HG03342 (cell line): ENCODE measurements at regions not wholly inside any gene's neighbourhood (a gene's known extent, or its start where the extent isn't known, plus 50 kb on each side); places are given as distances from the start of the nearest gene placed in this dataset.

ENCODE experiments used
- ATAC-seq: cut with Tn5 transposase; IDR thresholded peaks from one replicate; pipeline ENCODE4 v1.9.1; 2021; ENCODE audit warnings: mild to moderate bottlenecking, moderate library complexity; ENCODE audit not compliant: unreplicated experiment

DNA sequence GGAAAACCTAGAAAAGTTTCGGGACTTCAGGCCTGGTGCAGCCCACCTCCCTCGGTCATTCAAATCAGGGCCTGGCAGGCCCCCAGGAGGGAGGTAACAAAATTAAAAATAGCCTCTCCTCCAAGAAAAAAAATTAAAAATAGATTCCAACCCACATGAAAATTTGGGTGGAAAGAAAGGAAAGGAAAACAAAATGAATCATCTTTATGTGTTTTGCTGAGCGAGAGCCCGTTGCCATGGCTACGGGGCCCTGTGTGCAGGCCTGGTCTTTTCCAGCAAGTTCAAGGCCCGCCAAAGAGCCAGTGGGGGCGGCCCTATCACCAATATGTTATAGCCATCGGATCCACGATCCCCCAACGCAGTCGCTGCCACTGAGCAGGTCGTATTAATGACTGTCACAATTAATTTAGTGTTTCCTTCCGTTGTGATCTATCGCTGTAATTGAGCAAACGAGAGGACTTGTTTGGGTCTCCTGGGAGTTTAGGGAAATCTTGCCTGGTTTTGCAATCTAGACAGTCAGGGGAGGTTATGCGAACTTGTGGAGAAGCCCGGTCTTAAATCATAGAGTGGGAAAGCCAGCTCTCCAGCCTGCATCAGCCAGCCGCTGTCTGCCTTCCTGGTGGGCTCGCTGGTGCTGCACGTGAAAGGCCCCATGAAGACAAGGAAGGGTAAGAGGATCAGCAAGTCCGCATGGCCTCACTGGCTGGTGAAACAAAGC is 452.4 kb downstream of the BCOR start:
- no peak for ATAC-seq

DNA sequence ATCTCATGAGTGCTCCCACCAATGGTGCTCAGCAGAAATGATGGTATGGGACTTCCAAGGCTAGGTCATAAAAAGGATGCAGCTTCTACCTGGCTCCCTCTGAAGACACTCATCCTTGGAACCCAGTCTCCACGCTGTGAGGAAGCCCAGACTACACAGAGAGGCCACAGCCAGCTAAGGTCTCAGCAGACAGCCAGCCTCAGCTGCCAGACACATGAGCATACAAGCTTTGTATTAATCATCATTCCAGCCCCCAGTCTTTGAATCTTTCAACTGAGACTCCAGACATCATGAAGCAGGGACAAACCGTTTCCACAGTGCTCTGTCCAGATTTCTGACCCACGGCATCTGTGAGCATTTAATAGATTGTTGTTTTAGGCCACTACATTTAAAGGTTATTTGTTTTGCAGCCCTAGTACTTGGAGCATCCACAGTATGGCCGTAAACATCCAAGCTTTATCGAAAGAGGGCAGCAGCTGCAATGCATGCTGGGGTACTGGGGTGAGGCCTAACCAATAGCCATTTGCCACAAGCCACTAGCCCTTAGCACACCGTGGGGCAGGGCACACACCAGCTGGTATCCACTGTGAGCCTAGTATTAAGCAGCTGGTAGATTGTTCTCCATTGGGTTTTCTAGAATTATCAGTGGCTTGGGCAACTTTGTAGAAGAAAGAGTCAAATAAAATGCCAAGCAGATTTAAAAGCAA is 449.1 kb downstream of the BCOR start:
- ATAC-seq: no peak

DNA sequence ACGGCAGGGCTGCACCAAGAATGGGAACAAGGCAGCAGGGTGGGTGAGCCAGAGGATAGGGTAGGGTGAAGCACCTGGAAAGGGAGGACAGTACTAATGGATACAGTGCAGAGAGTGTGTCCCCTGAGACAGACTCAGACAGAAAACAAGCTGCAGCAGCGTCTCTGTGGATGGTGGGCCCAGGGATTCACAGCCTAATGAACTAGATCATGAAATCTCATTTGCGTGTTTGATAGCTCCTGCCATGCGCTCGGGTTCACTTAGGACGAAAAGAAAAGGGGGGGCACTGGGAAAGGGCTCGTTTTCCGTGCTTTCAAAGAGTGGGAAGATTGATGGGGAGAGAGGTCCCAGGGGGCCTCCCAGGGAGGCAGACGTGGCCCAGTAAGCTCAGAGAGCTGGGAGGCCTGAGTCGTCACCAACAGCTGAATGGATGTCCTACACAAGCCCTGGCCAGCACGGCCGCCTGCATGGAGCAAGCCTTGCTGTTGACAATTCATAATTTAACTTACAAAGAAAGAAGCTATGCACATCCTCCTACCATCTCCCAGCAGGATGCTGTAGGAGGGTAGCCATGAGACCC is 446.9 kb downstream of the BCOR start:
- ATAC-seq: no peak

DNA sequence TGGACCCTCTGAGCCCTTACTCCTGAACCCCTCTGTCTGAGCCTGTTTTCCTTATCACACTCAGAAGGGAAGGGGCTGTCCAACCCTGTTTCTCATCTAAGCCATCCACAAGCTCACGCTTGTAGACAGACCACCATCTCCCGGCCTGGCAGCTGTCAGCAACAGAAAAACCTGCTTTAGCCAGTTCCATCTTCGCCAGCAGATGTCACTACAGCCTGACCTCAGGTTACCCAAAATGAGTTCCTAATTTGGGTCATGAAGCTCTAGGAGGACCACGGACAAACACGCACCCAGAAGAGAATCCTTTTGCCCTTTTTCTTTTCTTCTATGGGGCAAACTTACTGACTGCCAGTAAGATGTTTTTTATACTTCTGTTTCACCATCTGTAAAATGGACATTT is 445.4 kb downstream of the BCOR start:
- ATAC-seq: no peak

DNA sequence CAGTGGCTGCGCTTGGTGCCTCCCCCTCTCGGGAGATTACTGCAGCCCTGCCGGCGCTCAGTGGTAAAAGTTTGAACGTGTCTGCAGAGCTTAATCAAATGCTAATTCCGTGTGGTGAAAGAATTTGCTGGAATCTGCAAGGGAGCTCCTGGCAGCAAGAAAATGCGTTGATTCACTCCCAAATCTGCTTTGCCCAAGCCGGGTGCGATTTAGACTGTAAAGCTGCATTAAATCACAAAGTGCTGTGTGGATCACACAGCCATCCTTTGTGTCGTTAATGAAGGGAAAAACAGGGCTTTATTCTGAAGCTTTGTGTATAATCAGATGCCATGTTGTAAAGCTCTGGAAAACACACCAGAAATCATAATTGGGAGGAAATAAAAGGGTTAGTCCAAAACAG is 444.1 kb downstream of the BCOR start:
- no peak for ATAC-seq

DNA sequence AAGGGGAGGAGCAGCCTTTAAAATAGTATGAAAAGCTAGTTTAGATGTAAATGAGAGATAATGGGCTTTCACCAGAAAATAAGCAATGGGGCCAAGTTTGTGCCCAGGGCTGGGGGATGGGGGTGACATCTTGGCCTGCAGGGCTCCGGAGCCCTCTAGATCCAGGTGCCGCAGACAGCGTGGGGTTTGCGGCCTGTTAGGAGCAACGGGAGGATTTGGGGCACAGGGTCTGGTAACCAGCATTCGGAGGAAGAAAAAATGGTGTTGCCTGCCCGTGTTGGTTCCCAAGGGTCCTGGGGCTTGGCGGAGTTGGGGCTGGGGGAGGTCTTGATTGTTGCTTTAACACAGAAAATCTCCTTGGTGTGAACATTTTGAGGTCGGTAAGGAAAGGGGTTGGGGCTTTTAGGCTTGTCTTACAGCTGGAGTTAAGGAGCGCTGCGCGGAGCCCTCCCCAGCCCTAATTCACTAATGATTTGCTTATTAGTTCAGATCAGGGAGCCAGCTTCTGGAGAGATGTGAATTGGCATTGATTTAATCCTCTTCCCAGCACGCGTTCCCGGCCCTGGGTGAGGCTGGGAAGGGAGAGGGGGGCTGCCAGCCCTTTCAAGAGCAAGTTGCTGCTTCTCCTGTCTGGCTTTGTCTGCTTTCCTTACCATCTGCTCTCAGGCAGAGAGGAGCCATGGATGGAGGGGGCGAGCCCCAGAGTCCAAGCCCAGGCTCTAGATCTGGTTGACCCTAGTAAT is 443.4 kb downstream of the BCOR start:
- no peak for ATAC-seq

DNA sequence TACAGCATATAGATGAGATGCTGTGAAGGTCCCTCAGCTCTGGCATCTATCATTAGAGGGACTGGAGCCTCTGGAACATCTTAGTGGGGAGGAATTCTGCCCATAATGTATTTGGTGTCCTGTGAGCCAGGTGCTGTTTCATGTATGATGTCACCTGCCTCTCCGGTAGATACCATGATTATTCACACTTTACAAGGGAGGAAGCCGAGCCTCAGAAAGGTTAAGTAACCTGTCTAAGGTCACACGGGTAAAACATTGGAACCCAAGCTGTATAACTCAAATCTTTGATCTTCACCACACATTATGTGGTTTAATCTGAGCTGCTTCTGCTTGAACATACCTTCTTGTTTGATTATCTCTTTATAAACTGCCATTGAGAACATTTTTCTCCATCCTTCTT is 442.8 kb downstream of the BCOR start:
- no peak for ATAC-seq

DNA sequence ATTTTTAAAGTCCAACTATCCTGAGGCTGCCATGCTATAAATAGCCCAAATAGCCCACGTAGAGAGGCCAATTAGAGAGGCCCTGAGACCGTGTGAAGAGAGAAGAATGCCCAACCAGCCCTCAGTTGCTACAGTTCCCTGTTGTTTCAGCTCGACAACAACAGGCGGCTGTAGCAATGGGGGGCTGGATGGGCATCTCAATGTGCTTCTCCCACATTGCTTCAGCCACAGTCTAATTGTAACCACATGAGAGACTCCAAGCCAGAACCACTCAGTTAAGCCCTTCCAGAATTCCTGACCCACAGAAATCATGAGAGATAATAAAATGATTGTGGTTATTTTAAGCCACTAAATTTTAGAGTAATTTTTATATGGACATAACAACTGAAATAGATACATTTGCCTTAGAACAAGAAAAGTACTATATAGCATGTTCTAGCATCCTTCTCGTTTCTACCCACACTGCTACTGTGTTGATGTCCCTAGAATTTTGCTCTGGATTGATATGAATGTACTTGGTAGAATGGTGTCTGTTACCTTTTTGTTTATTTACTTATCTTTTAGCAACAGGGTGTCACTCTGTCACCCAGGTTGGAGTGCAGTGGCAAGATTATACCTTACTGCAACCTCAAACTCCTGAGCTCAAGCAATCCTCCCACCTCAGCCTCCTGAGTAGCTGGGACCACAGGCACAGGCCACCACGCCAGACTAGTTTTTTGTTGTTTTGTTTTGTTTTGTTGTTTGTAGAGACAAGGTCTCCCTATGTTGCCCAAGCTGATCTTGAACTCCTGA is 436.4 kb downstream of the BCOR start:
- no peak for ATAC-seq

DNA sequence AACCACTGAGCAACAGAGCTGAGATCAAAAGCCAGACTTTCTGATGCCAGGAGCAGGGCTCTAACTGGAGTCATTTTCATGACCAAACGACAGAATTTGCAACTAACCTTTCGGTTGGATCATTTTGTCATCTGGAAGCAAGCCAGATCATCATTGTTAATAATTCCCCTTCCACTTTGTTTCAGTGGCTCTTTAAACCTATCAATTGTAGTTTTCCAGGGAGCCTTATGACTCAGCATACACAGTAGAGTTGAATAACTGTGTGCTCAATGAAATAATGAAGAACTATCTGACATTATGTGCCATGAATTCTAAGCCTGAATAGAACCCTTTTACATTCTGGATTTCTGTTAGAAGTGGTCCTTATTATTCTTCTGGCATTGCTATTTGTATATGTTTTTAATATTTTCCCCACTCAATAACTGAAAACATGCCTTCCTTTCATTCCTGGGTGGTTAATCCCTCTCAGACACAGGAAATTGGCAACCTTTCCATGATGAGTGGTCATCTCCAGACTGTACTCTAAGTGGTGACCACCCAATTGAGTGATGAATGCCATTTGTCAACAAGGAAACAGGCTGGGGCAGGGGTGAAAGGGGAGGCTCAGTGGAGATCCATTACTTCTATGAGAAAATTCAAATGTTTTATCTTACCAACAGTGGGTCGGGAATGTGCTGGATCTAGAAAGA is 431.8 kb downstream of the BCOR start:
- no peak for ATAC-seq

DNA sequence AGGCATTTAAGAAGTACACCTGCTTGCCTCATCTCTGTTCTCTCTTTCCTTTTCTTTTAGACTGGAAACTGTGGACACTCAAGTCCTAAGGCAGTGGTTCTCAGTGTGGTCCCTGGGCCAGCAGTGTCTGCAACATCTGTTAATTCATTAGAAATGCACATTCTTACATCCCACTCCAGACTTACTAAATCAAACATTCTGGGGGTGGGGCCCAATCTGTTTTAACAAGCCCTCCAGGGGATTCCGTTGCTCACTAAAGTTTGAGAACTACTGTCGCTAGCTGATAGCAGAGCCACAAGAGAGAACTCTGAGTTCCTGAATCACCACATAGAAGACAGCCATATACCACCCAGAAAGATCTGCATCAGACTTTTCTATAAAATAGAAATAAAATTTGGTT is 430.6 kb downstream of the BCOR start:
- no peak for ATAC-seq

DNA sequence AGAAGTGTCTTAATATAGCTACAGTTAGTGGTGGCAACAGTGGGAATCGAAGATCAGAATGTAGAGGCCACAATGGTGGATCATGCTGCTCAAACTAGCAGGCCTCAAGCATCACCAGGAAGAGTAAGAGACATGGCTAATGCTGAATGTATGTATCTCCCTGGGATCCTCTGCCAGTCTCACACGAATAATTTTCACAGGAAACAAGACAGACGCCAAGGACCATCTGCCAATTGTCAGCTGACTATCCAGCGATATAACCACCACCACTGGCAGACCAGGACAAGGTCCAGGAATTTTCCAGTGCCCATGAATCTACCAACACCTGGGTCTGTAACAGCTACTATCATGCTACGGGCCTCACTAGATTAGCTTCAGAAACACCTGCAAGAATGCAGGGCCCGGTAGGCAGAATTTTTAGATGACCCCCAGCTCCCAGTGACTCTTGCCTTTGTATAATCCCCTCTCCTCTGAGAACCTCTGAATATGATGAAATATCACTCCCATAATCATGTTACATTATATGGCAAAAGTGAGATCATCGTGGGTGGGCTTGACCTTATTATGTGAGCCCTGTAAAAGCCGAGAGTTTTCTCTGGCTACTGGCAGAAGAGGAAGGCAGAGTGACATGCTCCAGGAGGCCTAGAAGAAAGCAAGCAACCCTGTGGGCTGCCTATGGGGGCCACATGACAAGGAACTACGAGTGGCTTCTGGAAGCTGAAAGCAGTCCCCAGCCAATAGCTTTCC is 429.8 kb downstream of the BCOR start:
- no peak for ATAC-seq

DNA sequence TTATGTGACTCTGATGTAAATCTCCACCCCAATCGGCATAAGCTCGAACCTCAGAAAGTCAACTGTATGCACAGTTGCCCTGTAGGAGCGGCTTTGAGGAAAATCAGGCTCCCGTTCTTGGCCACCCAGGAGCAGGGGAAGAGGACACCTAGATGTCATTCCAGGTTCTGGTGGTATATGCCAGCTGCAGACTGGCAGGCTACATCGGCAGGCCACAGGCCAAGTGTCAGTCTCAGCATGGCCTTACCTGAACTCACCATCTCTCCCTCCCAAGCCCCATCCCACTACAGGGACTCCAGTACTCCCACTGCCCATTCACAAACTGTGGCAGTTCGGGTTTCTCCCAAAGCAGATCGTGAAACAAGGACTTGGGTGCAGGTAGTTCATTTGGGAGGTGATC is 428.1 kb downstream of the BCOR start:
- ATAC-seq: no peak

DNA sequence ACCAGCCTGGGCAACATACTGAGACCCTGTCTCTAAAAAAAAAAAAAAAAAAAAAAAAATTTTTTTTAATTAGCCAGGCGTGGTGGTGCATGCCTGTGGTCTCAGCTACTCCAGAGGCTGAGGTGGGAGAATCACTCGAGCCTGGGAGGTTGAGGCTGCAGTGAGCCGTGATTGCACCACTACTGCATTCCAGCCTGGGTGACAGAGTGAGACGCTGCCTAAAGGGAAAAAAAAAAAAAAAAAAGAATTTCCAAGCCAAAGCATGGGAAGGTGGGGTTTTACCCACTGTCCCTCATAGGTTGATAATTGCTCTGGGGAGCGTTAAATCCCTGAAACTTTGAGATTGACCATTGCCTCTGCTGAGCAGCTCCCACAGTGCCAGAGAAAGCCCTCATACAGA is 427.5 kb downstream of the BCOR start:
- no peak for ATAC-seq

DNA sequence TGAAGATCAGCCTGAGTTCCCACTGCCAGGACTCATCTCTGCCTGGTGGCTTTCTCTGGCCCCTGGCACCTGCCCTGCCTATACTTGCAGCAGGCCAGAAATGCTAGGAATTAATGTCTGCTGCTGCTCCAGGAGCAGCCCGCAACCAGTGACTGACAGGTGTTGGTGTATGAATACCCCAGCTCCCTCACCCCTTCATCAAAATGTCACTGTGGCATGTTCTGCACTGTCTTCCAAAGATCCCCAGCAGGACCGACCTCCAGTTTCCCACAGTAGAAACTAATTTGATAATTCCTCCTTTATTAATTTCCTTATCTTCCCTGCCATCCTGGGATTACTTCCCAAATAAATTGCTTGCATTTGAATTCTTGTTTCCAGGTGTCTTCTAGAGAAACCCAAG is 425.4 kb downstream of the BCOR start:
- no peak for ATAC-seq

DNA sequence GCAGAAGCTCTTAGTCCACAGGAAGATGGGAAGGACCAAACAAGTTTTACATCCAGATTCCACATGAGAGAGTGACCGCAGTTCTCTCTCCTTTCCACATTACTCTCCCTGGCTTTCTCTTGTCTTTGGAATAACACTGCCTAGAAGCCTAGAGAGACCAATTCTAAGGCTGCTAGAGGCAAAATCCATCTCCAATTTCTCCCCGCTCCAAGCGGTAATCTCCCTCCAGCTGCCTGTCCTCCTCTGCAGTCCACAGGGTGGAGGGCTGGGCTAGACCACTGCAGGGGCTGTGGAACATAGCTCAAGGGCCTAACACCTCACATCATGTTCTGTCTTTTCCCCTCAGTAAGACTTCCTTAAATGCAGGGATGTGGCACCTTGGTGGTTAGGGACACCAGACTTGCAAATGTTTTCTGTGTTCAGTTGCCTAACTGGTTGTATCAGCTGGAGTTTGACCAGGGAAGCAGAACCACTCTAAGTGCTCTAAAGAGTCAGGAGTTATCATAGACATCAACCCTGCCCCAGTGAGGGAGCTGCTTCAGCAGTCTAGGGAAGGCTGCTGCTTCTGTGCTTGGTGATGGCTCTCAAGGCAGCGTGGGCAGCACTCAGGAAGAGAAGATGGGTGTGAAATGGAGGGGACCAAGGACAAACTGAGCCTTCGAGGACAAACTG is 423.1 kb downstream of the BCOR start:
- ATAC-seq: no peak

DNA sequence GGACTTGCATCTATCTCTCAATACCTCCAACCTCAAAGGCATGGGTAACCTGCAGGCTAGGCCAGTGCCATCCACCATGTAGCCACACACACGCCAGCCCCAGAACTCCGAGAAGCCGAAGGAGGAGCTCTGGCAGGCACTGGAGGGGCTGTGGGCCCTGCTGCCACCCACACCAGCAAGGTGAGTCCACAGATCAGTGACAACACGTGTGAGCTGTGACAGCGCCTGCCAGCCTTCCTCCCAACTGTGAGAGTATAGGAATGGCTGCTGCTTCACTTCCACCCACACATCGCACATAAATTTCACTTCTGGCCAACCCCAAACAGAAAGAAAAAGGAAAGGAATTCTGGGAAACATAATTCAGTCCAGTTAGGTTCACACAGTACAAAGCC is 422.6 kb downstream of the BCOR start:
- ATAC-seq: no peak

DNA sequence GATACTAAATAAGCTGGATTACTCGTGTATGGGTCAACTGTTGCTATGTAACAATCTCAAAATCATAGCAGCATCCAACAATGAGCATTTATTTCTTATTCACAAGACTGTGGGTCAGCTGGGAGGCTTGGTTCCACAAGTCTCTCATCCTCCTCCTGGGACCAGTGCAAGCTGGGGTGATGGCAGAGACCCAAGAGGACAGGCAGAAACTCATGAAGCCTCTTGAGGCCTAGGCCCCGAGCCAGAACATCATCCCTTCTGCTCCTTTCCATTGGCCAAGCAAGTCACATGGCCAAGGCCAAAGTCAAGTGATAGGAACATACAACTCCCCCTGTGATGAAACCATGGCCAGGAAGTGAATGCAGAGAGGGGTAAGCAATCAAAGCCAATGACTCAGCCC is 422.1 kb downstream of the BCOR start:
- no peak for ATAC-seq

DNA sequence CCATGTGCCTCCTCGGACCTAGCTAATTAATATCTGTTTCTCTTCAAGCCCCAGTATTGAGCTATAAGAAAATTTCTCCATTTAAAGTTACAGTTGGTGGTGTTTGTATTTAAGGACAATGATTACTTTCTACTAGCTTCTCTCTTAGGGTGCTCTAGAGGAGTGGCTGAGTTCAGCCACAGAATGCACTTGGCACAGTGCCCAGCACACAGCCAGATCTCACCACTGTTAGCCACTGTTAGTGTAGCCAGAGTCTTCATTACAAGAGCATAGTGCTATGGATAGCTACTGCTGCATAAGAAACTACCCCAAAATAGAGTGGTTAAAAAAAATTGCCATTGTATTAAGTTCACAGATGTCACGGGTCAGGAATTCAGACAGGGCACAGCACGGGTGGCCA is 421.3 kb downstream of the BCOR start:
- no peak for ATAC-seq

DNA sequence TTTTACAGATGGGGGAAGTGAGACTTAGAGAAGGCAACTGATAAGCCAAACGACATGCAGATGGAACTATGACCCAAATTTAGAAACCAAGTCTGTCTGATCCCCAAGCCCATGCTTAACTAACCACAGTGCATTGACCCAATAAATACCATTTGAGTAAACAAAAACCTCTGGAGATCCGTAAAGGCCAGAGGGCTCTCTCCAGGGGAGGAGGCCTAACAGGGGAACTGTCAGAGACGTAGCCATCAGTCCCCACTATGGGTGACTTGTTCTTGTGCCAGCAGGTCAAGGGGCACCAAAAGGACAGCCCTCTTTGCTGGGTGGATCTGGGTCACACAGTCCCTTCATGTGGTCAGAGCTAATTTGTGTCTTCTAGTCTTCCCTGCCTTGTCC is 420.2 kb downstream of the BCOR start:
- no peak for ATAC-seq
